ENCODE measurements at regions not wholly inside any gene's neighbourhood (a gene's known extent, or its start where the extent isn't known, plus 50 kb on each side); places are given as distances from the start of the nearest gene placed in this dataset.
"Not testable (repeated sequence)": the region's sequence is repeated elsewhere in the genome, so short reads cannot be mapped to it uniquely, and the experiment has no call there.

DNA sequence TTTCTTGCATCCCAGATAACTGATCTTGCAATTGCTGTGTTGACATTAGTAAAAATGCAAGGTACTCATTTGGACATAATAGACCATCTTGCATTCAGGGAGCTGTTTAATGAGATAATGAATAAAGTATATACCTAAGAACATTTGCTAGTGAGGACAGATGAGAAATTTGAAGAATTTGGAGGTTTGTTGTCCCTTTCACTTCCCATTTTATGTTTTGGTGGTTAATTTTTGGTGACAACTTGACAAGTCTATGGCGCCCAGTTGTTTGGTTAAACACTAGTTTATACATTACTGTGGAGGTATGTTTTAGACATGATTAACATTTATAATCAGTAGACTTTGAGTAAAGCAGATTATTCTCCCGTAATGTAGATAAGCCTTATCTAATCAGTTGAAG is 300.2 kb upstream of the SYNCRIP start:
- DNase-seq: no peak
- intact Hi-C loops (cut with DNase I): no loop called here

DNA sequence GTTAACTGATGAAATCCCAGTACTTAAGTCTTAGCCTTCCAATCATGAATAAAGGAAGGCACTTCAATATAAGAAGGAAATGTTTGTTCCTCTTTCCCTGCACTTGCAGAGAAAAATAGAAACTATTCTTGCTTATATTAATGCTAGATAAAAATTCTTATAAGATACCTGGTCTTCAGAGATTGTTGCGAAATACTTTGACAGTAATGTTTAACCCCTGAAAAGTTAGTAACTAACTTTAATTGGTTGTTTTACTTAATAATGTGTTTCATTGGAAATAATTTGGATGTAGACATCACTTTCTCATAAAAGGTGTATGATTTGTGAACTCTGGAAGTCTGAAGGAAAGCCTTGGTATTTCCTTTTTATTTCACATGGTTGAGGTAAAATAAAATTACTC is 294.2 kb upstream of the SYNCRIP start:
- no peak for DNase-seq
- intact Hi-C loops (cut with DNase I): no loop called here

DNA sequence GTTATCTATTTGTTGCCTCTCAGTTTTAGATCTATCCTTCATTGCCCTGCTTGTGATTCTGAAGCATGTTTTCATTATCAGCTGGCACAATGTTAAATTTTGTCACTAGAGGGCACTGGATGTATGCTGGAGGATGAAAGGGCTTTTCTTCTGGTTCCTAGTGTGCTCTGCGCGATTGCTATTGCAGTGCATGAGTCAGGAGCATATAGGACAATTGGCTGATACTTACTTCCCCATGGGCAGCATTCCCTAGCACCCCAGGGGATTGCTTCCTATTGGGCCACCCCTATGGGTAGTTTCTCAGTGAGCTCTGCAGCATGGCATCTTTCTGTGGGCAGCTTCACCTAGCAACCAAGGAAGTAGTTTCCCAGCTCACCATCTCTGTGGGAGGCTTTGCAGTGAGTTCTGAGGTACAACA is 280.3 kb upstream of the SYNCRIP start:
- intact Hi-C loops (cut with DNase I): loop anchor here (5.0 to 10.0 kb wide), 2 partner anchors 932 to 1014 kb away; partner anchors contain the start of gene HTR1E
- peak in 28 of 42 donors; percentile 6 to 74 (median 42) for DNase-seq

DNA sequence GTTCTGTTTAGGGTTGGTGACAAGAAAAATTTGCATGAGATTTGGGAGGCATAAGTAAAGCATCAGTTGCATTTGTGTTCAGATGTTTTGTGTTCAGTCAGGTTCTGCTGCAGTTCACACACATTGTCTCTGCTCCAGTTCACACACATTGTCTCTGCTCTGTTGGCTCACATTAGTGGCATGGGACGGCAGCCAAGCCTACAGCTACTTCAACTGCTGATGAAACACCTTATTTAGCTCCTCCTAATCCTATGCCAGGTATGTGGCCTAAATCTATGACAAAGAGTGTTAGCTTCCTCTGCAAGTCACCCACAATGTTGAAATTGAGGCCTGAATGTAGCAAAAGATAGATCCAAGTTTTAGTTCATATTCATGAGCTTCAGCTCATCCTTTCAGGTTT is 278.1 kb upstream of the SYNCRIP start:
- intact Hi-C loops (cut with DNase I): loop anchor here (5.0 to 10.0 kb wide), 2 partner anchors 934 to 1017 kb away; partner anchors contain the start of gene HTR1E
- peak in 1 of 42 donors; percentile 4 for DNase-seq

DNA sequence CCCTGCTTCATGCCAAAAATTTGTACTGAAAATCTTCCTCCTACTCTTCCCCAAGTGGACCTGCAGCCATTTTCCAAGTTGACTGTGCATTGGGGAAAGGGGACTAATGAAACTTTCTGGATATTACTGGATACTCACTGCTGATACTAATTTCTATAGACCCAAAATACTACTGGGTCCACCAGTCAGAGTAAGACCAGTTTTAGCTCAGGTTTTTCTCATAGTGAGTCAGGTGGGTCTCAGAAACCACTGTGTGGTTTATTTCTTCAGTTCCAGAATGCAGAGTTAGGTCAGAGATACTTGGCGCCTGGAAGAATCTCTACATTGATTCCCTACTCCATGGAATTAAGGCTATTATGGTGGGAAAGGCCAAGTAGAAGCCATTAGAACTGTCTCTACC is 274.8 kb upstream of the SYNCRIP start:
- no peak for DNase-seq
- intact Hi-C loops (cut with DNase I): no loop called here

DNA sequence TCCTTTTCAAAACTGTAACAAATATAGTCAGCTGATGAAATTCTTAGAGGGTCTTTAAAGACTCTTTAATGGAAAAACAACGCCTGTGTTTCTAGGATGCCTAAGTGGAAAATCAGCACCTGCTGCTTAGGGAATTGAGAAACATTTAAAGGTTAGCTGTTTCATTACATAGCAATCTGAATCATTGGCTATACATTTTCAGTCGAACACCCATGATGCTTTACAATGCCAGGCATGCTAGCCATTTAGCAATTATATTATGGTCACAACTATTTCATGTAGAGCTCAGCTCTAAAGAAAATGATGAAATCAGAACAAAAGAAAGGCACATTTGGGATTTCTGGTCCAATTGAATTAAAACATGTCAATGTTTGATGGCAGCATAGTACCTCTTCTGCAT is 270.3 kb upstream of the SYNCRIP start:
- DNase-seq: no peak
- intact Hi-C loops (cut with DNase I): no loop called here

DNA sequence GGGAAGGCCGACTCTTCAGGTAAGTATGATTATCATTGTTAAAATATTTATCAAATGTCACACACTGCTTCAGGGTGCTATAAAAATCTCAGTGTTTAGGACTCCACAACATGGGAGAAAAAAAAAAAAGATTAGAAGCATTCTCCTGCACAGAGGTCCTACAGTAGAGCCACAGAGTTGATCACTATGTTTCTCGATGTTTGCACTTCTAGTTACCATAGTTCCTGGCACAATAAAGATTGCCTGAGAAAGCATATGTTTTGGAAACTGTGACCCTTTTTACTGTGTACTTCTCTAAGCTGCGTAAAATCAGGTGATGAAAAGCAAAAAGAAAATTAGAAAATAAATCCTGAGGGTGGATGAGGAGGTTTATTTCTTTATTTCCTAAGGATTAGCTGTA is 269.9 kb upstream of the SYNCRIP start:
- DNase-seq: no peak
- intact Hi-C loops (cut with DNase I): no loop called here

DNA sequence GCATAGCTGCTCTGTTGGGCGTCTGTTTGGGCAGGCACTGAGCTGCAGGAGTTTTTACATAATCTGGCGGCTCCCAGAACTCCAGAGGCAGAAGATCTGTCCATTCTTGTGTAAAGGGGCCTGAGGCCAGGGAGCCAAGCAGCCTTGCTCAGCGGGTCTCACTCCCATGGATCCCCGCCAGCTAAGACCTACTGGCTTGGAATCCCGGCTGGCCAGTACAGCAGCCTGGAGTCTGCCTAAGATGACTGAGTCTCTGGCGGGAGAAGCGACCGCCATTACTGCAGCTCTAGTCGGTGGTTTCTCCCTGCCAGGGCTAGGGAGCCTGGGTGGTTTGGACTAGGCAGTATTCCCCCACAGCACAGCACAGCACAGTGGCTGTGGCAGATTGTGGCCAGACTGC is 268.4 kb upstream of the SYNCRIP start:
- no peak for DNase-seq
- intact Hi-C loops (cut with DNase I): no loop called here

DNA sequence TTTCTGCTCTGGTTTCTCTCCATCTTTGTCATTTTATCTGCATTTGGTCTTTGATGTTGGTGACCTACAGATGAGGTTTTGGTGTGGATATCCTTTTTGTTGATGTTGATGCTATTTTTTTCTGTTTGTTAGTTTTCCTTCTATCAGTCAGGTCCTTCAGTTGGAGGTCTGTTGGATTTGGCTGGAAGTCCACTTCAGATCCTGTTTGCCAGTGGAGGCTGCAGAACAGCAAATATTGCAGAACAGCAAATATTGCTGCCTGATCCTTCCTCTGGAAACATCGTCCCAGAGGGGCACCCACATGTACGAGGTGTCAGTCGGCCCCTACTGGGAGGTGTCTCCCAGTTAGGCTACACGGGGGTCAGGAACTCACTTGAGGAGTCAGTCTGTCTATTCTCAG is 265.4 kb upstream of the SYNCRIP start:
- intact Hi-C loops (cut with DNase I); DNase-seq: not testable (repeated sequence)

DNA sequence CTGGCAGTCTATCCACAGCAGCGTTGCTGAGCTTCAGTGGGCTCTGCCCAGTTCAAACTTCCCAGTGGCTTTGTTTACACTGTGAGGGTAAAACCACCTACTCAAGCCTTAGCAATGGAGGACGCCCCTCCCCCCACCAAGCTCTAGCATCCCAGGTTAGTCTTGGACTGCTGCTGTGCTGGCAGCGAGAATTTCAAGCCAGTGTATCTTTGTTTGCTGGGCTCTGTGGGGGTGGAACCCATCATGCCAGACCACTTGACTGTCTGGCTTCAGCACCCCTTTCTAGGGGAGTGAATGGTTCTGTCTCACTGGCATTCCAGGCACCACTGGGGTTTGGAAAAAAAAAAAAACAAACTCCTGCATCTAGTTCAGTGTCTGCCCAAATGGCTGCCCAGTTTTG is 249.7 kb upstream of the SYNCRIP start:
- intact Hi-C loops (cut with DNase I): no loop called here
- DNase-seq: no peak

DNA sequence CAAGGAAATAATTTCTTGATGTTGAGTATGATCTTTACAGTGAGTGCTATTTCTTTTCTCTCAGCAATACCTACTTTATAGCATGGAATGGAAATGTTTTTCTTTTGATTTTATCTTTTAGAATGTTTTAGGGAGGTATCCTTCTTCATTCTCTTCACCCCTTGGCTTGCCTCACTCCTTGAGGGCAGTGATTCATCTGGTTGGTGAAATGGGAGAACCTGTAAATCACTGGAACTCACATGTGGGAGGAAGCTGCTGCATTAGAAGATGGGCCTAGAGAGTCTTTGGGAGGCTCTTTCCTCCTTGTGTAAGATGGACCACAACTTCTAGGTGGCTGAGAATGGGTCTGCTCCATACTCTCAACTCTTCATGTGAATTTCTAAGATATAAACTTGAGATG is 244.8 kb upstream of the SYNCRIP start:
- DNase-seq: no peak
- intact Hi-C loops (cut with DNase I): no loop called here

DNA sequence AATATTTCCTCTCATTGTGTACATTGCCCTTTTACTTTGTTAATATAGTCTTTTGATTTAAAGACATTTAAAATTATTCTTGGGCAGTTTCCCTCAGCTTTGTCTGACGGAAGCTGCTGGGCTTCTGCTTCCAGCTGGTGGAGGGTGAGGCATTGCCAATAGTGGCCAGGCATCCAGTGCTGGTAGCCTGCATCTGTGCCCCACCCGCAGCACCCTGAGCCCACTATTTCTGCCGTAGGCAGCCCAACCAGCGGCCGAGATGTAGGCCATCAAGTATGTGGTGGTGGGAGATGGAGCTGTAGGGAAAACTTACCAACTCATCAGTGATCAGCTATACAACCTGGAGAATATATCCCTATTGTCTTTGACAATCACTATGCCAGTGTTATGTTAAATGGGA is 226.0 kb upstream of the SYNCRIP start:
- no peak for DNase-seq
- intact Hi-C loops (cut with DNase I): no loop called here

DNA sequence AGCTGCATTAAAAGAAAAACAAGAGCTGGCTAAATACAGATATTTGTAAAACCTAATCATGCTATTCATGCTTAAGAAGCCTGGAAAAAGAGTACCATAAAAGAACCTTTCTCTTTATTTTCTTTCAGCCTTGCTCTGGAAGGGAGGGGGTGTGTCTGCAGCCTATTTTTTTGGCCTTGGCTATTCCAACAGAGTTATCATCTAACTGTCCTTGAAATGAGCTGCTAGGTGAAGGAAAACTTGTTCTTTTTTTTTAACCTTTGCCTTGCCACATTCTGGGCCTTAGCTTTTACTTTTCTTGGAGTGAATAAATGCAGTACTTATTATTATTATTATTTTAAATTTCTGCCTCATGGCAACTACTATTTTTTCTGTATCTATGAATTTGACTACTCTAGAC is 224.9 kb upstream of the SYNCRIP start:
- no peak for DNase-seq
- intact Hi-C loops (cut with DNase I): no loop called here

DNA sequence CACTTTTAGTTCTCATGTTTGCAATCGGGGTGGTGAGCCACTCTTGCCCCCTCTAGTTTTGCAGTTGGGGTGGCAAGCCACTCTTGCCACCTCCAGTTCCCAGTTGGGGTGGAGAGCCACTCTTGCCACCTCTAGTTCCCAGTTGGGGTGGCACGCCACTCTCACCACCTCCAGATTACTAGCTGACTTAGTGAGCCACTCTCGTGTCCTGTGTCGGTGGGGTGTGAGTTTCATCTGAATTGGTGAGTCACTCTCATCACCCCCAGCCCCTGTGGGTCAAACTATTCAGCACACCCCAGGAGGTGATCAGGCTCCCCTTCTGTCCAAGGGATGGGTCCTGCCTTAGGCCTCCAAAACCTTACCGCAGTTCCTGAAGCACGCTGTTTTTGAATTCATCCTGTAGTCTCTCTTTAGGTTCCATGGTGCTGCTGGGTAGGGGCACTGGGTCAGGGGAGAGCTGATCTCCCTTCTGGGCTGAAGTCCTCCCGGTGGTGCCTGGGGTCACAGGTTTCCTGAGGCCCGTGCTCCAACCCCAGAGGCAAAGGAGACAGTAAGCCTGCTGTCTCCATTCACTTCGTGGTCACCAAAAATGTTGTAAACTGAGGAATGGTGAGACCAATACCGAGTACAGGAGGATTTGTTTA is 224.2 kb upstream of the SYNCRIP start:
- intact Hi-C loops (cut with DNase I): no loop called here
- no peak for DNase-seq

DNA sequence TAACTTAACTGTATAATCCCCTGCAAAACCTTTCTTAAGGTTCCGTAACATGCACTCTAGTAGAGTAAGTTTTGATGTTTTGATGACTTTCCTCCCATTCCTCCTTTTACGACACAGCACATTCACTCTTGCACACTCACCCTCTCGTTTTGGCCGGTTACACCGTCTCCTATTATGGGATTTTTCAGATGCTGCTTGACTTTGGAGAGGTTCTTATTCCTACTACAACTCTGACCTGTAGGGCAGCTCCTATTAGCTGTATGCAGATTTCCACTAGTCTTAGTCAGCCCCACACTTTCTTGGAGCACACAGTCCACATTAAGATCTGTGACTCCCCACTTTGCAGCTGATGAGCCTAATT is 223.7 kb upstream of the SYNCRIP start:
- DNase-seq: no peak
- intact Hi-C loops (cut with DNase I): no loop called here

DNA sequence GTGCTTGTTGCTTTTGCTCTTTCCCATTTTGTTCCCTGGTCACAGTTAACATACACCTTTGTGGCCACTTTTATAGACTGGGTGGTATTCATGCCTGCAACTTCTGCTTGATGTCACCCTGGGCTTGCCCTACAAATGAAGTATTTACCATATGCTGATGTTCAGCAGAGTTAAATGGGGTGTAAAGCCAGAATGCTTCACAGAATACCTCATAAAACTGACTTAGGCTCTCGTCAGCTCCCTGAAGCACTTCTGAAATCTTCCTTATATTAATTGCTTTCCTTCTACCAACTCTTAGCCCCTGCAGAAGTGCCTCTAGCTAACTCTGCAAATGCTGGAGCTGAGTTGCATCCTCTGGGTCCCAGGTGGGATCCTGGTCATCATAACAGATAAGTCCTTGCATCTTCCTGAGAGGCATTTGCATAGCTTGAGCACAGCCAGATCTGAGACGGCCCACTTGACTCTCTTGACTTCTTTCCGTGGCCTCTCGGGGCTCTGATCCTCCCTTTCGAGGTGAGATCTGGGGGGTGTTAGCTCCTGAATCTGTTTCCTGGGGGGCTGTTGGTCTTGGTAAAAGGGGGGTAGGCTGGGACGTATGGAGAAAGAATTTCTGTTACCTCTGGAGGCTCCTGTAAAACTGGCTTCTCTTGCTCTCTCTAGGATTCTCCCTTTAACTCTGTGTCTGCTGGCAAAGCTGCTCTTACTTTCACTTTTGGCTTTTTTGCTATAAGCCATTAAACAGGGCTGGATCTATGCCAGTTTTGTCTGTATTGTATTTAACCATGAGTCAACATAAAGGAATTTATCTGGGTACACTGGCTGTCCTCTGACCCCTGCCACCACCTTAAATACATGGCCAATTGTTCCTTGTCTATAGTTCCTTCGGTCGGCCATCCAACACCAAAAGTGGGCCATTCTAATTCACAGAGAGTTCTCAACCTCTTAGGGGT is 223.0 kb upstream of the SYNCRIP start:
- DNase-seq: no peak
- intact Hi-C loops (cut with DNase I): no loop called here

DNA sequence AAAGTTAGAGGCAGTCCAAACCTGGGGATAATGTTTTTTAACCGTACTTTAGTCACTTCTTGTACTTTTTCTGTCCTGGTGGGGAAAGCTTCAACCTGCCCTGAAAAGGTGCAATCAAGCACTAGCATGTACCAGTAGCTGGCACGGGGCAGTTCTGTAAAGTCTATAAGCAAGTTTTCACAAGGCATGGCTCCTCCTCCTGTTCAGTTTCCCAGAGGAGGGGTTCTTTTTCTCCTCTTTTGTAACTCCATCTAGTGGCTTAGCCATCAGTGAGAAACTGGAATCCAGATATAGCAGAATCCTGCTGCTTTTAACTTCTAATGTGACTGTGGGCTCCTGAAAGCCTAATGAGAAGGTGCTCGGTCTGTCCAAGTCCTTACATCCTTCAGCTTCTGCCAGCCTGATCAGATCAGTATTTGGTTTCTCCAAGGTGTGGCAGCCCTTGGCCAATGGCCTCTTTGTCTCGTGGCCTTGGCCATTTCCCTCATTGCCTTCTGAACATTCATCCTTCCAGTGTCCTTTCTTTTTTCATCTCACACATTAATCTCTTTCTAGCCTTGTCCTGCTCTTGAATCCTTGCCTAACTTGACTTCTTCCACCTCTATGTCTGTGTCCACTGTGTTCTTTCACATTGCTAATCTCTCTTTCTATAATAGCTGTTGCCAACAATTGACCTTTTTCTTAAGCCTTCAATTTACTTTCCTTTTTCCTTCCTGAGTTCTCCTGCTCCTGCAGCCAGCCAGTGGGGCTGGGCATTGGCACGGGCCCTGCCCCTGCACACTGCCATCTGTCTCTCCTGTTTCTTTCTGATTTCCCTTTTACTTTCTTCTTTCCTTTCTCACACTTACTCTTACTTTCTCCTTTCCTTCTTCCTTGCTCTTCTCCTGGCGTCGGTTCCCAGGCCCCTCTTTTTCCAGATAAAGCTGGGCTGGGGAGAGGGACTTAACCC is 222.0 kb upstream of the SYNCRIP start:
- intact Hi-C loops (cut with DNase I): no loop called here
- DNase-seq: no peak

DNA sequence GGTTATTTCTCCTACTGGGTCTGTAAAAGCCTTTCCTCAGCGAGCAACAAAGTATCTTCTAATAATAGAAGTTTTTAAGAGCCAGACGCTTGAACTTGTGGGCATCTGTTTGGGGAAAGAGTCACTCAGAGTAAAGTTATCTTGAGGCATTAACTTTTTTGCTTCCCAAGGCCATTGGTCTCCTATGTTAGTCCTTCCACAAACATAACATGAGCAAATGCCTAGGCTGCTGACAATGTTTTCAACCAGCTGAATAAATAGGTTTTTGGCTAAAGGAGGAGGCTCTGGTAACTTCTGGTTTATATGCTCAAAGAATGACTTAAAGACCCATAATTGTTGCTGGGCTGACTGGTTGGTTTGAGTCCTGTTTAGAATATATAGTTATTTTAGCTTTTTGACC is 213.5 kb upstream of the SYNCRIP start:
- intact Hi-C loops (cut with DNase I): no loop called here
- DNase-seq: no peak

DNA sequence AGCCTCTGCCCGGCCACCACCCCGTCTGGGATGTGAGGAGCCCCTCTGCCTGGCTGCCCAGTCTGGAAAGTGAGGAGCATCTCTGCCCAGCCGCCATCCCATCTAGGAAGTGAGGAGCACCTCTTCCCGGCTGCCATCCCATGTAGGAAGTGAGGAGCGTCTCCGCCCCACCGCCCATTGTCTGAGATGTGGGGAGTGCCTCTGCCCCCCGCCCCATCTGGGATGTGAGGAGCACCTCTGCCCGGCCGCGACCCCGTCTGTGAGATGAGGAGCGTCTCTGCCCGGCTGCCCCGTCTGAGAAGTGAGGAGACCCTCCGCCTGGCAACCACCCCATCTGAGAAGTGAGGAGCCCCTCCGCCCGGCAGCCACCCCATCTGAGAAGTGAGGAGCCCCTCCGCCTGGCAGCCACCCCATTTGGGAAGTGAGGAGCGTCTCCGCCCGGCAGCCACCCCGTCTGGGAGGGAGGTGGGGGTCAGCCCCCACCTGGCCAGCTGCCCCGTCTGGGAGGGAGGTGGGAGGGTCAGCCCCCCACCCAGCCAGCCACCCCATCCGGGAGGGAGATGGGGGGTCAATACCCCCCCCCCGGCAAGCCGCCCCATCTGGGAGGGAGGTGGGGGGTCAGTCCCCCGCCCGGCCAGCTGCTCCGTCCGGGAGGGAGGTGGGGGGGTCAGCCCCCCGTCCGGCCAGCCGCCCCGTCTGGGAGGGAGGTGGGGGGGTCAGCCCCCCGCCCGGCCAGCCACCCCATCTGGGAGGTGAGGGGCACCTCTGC is 195.8 kb upstream of the SYNCRIP start:
- intact Hi-C loops (cut with DNase I); DNase-seq: not testable (repeated sequence)
